ENCODE measurements at regions not wholly inside any gene's neighbourhood (a gene's known extent, or its start where the extent isn't known, plus 50 kb on each side); places are given as distances from the start of the nearest gene placed in this dataset.

- no CpG with 5 or more reads among the region's 10 CpGs for WGBS, 2 donors (ENCODE audit: extremely low coverage in 2 of 2, insufficient read length in 2 of 2, insufficient replicate concordance in 1 of 2)
These were observed 89.0 kb upstream of the PPM1J start for GRCh38 chr1:112803906-112804762.

GRCh38 chr1:112800289-112800688 is 85.2 kb upstream of the PPM1J start:
- Histone ChIP-seq H3K4me2 (ENCODE audit: insufficient read depth, low read length, poor library complexity, severe bottlenecking) (no peak overlapping the region), H2BK12ac (ENCODE audit: low read length) (no peak overlapping the region), H3K23ac (ENCODE audit: low read depth, low read length, poor library complexity) (no peak overlapping the region), H2BK15ac (ENCODE audit: low read length) (no peak overlapping the region), H3K4me3 (ENCODE audit: low read length in 2 of 2) (no peak overlapping the region), H3K27ac (replicated peaks; ENCODE audit: low read length) (no peak overlapping the region), H3K9ac (ENCODE audit: low read depth, low read length, poor library complexity) (no peak overlapping the region), H3K4me1 (ENCODE audit: control insufficient read depth in 2 of 2, insufficient read depth in 1 of 2, low read depth in 1 of 2, low read length in 2 of 2) (peaks cover 0 to 2% of the 10 kb centered on the region in 2 donors), H3K79me1 (ENCODE audit: low read depth, low read length) (no peaks in the 10 kb centered on the region), H3K4ac (ENCODE audit: low read length) (no peak overlapping the region), H3K36me3 (replicated peaks in 1 of 2; ENCODE audit: control insufficient read depth in 2 of 2, insufficient read depth in 2 of 2, low read length in 2 of 2) (no peaks in the 10 kb centered on the region), H3K27me3 (ENCODE audit: control insufficient read depth in 3 of 3, insufficient read depth in 3 of 3, low read depth in 1 of 3, low read length in 3 of 3) (peaks cover 0 to 18% (median 0%) of the 10 kb centered on the region in 3 experiments), H3K14ac (ENCODE audit: low read length) (no peak overlapping the region), H2AFZ (ENCODE audit: low read length) (no peak overlapping the region), H4K8ac (ENCODE audit: low read depth, low read length) (no peak overlapping the region), H2BK120ac (ENCODE audit: low read depth, low read length) (no peak overlapping the region), H2BK5ac (ENCODE audit: low read length) (no peak overlapping the region), H3K18ac (ENCODE audit: low read length) (no peak overlapping the region), H3K9me3 (replicated peaks in 1 of 2; ENCODE audit: control insufficient read depth in 2 of 2, insufficient read depth in 1 of 2, low read depth in 1 of 2, low read length in 2 of 2) (peaks cover 0 to 2% of the 10 kb centered on the region in 2 donors), H2AK5ac (ENCODE audit: low read depth, low read length) (no peak overlapping the region), H4K91ac (ENCODE audit: low read depth, low read length, poor library complexity) (no peak overlapping the region)
- no peak for DNase-seq (ENCODE audit: low spot score)
- WGBS, 2 donors (ENCODE audit: extremely low coverage in 2 of 2, insufficient read length in 2 of 2, insufficient replicate concordance in 1 of 2) = no CpG with 5 or more reads among the region's 2 CpGs

More at GRCh38 chr1:112803906-112804762, 89.0 kb upstream of the PPM1J start:
- H3K4me2 ChIP-seq (ENCODE audit: insufficient read depth, low read length, poor library complexity, severe bottlenecking) = no peak overlapping the region
- H3K9me3 ChIP-seq (replicated peaks in 1 of 2; ENCODE audit: control insufficient read depth in 2 of 2, insufficient read depth in 1 of 2, low read depth in 1 of 2, low read length in 2 of 2) = peaks cover 0 to 2% of the 10 kb centered on the region in 2 donors
- H3K18ac ChIP-seq (ENCODE audit: low read length) = peak overlapping the region; percentile 15
- no peaks in the 10 kb centered on the region for H3K36me3 ChIP-seq (replicated peaks in 1 of 2; ENCODE audit: control insufficient read depth in 2 of 2, insufficient read depth in 2 of 2, low read length in 2 of 2)
- H3K4me3 ChIP-seq (ENCODE audit: low read length in 2 of 2) = no peak overlapping the region
- no peak overlapping the region for H2BK120ac ChIP-seq (ENCODE audit: low read depth, low read length)
- peak overlapping the region; percentile 20 for H2AK5ac ChIP-seq (ENCODE audit: low read depth, low read length)
- no peak overlapping the region for H2BK12ac ChIP-seq (ENCODE audit: low read length)
- H3K27ac ChIP-seq (replicated peaks; ENCODE audit: low read length) = no peak overlapping the region
- H4K8ac ChIP-seq (ENCODE audit: low read depth, low read length) = no peak overlapping the region
- H3K27me3 ChIP-seq (ENCODE audit: control insufficient read depth in 3 of 3, insufficient read depth in 3 of 3, low read depth in 1 of 3, low read length in 3 of 3) = peaks cover 0 to 15% (median 0%) of the 10 kb centered on the region in 3 experiments
- H2BK15ac ChIP-seq (ENCODE audit: low read length) = no peak overlapping the region
- H2AFZ ChIP-seq (ENCODE audit: low read length) = no peak overlapping the region
- no peak overlapping the region for H3K23ac ChIP-seq (ENCODE audit: low read depth, low read length, poor library complexity)
- no peak overlapping the region for H2BK5ac ChIP-seq (ENCODE audit: low read length)
- H3K4me1 ChIP-seq (ENCODE audit: control insufficient read depth in 2 of 2, insufficient read depth in 1 of 2, low read depth in 1 of 2, low read length in 2 of 2) = peaks cover 0 to 9% of the 10 kb centered on the region in 2 donors
- no peak overlapping the region for H3K14ac ChIP-seq (ENCODE audit: low read length)
- no peak overlapping the region for H4K91ac ChIP-seq (ENCODE audit: low read depth, low read length, poor library complexity)
- H3K79me1 ChIP-seq (ENCODE audit: low read depth, low read length) = no peaks in the 10 kb centered on the region
- H3K4ac ChIP-seq (ENCODE audit: low read length) = no peak overlapping the region
- no peak overlapping the region for H3K9ac ChIP-seq (ENCODE audit: low read depth, low read length, poor library complexity)
- peak; percentile 51 for DNase-seq (ENCODE audit: low spot score)

GRCh38 chr1:112798292-112798691 is 83.2 kb upstream of the PPM1J start:
- H3K4me1 ChIP-seq (ENCODE audit: control insufficient read depth in 2 of 2, insufficient read depth in 1 of 2, low read depth in 1 of 2, low read length in 2 of 2) = peaks cover 0 to 2% of the 10 kb centered on the region in 2 donors

GRCh38 chr1:112797224-112797623 is 82.1 kb upstream of the PPM1J start:
- no peak for DNase-seq (ENCODE audit: low spot score)
- Histone ChIP-seq H2AK5ac (ENCODE audit: low read depth, low read length) (no peak overlapping the region), H2BK12ac (ENCODE audit: low read length) (no peak overlapping the region), H3K4me3 (ENCODE audit: low read length in 2 of 2) (no peak overlapping the region), H3K79me1 (ENCODE audit: low read depth, low read length) (no peaks in the 10 kb centered on the region), H3K23ac (ENCODE audit: low read depth, low read length, poor library complexity) (no peak overlapping the region), H3K9me3 (replicated peaks in 1 of 2; ENCODE audit: control insufficient read depth in 2 of 2, insufficient read depth in 1 of 2, low read depth in 1 of 2, low read length in 2 of 2) (peaks cover 0 to 2% of the 10 kb centered on the region in 2 donors), H3K18ac (ENCODE audit: low read length) (no peak overlapping the region), H3K27ac (replicated peaks; ENCODE audit: low read length) (no peak overlapping the region), H4K91ac (ENCODE audit: low read depth, low read length, poor library complexity) (no peak overlapping the region), H3K27me3 (ENCODE audit: control insufficient read depth in 3 of 3, insufficient read depth in 3 of 3, low read depth in 1 of 3, low read length in 3 of 3) (peaks cover 0 to 16% (median 0%) of the 10 kb centered on the region in 3 experiments), H3K36me3 (replicated peaks in 1 of 2; ENCODE audit: control insufficient read depth in 2 of 2, insufficient read depth in 2 of 2, low read length in 2 of 2) (no peaks in the 10 kb centered on the region), H2BK5ac (ENCODE audit: low read length) (no peak overlapping the region), H3K14ac (ENCODE audit: low read length) (no peak overlapping the region), H3K4me1 (ENCODE audit: control insufficient read depth in 2 of 2, insufficient read depth in 1 of 2, low read depth in 1 of 2, low read length in 2 of 2) (peaks cover 0 to 2% of the 10 kb centered on the region in 2 donors), H3K4me2 (ENCODE audit: insufficient read depth, low read length, poor library complexity, severe bottlenecking) (no peak overlapping the region), H2AFZ (ENCODE audit: low read length) (no peak overlapping the region), H2BK15ac (ENCODE audit: low read length) (no peak overlapping the region), H3K4ac (ENCODE audit: low read length) (no peak overlapping the region), H2BK120ac (ENCODE audit: low read depth, low read length) (no peak overlapping the region), H4K8ac (ENCODE audit: low read depth, low read length) (no peak overlapping the region), H3K9ac (ENCODE audit: low read depth, low read length, poor library complexity) (no peak overlapping the region)
- no CpG with 5 or more reads among the region's 2 CpGs for WGBS, 2 donors (ENCODE audit: extremely low coverage in 2 of 2, insufficient read length in 2 of 2, insufficient replicate concordance in 1 of 2)

More at GRCh38 chr1:112798292-112798691, 83.2 kb upstream of the PPM1J start:
- Histone ChIP-seq H2AK5ac (ENCODE audit: low read depth, low read length) (no peak overlapping the region), H3K14ac (ENCODE audit: low read length) (no peak overlapping the region), H3K9me3 (replicated peaks in 1 of 2; ENCODE audit: control insufficient read depth in 2 of 2, insufficient read depth in 1 of 2, low read depth in 1 of 2, low read length in 2 of 2) (peaks cover 0 to 2% of the 10 kb centered on the region in 2 donors), H4K91ac (ENCODE audit: low read depth, low read length, poor library complexity) (no peak overlapping the region), H3K36me3 (replicated peaks in 1 of 2; ENCODE audit: control insufficient read depth in 2 of 2, insufficient read depth in 2 of 2, low read length in 2 of 2) (no peaks in the 10 kb centered on the region), H3K18ac (ENCODE audit: low read length) (no peak overlapping the region), H3K79me1 (ENCODE audit: low read depth, low read length) (no peaks in the 10 kb centered on the region), H4K8ac (ENCODE audit: low read depth, low read length) (no peak overlapping the region), H3K27me3 (ENCODE audit: control insufficient read depth in 3 of 3, insufficient read depth in 3 of 3, low read depth in 1 of 3, low read length in 3 of 3) (peaks cover 0 to 13% (median 0%) of the 10 kb centered on the region in 3 experiments), H3K4me2 (ENCODE audit: insufficient read depth, low read length, poor library complexity, severe bottlenecking) (no peak overlapping the region), H3K23ac (ENCODE audit: low read depth, low read length, poor library complexity) (no peak overlapping the region), H2BK15ac (ENCODE audit: low read length) (no peak overlapping the region), H3K4ac (ENCODE audit: low read length) (no peak overlapping the region), H2AFZ (ENCODE audit: low read length) (no peak overlapping the region), H2BK5ac (ENCODE audit: low read length) (no peak overlapping the region), H3K9ac (ENCODE audit: low read depth, low read length, poor library complexity) (no peak overlapping the region), H3K4me3 (ENCODE audit: low read length in 2 of 2) (no peak overlapping the region), H2BK120ac (ENCODE audit: low read depth, low read length) (no peak overlapping the region), H3K27ac (replicated peaks; ENCODE audit: low read length) (no peak overlapping the region), H2BK12ac (ENCODE audit: low read length) (no peak overlapping the region)
- no CpG with 5 or more reads among the region's 3 CpGs for WGBS, 2 donors (ENCODE audit: extremely low coverage in 2 of 2, insufficient read length in 2 of 2, insufficient replicate concordance in 1 of 2)
- no peak for DNase-seq (ENCODE audit: low spot score)
